ENCODE measurements at regions not wholly inside any gene's neighbourhood (a gene's known extent, or its start where the extent isn't known, plus 50 kb on each side); places are given as distances from the start of the nearest gene placed in this dataset.

DNA sequence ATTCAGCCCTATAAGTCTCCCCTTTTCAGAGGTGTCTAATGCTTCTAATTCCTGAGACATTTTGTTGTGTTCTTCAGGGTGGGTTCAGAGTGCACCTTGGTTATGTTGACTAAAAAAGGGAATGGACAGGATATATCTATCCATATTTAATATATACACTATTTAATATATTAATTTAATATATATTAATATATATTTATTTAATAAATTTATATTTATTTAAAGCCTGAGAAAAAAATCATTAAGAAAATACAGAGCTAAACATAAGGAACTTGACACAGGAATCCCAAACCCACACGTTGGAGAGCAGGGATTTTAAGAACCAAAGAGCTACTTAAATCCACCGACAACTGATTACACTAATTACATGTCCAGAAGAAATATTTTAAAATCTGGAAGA lies 674.2 kb upstream of the KIRREL3 start:
- no peak for DNase-seq

DNA sequence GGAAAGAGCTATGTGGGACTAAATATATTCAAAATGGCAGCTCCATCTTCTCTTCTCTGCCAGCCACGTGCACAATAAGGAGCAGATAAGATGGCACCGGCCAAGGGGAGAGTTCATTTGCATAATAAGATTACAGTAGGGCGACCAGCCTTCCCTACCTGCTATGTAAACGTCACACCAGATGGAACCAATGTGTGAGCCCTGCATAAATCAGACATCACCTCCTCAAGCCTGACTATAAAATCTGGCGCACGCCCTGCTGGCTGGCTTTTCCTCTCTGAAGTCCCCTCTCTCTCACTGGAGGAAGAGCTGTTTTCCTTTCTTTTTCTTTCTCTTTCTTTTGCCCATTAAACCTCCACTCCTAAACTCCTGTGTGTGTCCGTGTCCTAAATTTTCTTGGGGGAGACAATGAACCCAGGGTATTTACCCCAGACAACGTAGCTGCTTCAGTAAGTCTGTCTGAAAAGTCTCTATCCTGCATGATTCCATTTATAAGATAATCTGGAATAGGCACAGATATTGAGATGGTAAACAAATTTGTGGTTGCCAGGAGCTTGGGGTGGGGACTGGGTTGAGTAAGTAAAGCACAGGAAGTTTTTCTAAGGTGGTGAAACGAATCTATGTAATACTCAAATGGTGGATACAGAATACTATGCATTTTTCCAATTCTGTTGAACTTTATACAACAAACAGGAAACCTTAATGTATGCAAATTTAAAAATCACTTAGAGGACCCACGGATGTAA lies 670.0 kb upstream of the KIRREL3 start:
- no peak for DNase-seq

- DNase-seq, result no peak
These were observed 655.7 kb upstream of the KIRREL3 start for GRCh38 chr11:127656116-127656836.

DNA sequence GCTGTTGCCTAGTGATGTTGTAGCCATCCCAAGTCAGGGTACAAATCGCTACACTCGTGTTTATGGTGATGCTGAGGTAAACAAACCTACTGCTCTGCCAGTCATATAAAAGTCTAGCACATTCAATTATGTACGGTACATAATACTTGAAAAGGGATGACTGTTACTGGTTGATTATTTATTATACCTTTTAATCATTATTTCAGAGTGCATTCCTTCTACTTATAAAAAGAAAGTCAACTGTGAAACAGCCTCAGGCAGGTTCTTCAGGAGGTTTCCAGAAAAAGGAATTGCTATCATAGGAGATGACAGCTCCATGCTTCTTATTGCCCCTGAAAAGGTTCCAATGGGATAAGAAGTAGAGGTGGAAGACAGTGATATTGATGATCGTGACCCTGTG lies 652.5 kb upstream of the KIRREL3 start:
- DNase-seq, result no peak

- no peak for DNase-seq
These were observed 651.3 kb upstream of the KIRREL3 start for GRCh38 chr11:127651888-127652221.

GRCh38 chr11:127651175-127651887 lies 650.8 kb upstream of the KIRREL3 start:
- no peak for DNase-seq

DNA sequence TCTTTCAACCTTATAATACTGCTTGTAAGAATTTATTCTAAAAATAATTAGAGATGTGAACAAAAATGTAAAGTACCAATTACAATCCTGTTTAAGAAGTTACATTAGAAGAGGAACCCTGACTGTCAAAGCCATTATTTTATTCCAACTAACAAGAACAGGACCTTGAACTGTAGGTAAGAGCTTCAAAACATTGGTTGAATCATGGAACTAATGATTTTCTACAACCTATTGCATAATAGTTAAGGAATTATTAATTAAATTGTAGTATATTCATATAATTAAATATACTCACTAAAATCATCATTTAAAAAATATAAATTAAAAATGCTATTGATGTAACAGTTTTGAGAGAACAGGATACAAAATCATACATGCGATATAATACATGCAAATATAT lies 649.4 kb upstream of the KIRREL3 start:
- no peak for DNase-seq

DNA sequence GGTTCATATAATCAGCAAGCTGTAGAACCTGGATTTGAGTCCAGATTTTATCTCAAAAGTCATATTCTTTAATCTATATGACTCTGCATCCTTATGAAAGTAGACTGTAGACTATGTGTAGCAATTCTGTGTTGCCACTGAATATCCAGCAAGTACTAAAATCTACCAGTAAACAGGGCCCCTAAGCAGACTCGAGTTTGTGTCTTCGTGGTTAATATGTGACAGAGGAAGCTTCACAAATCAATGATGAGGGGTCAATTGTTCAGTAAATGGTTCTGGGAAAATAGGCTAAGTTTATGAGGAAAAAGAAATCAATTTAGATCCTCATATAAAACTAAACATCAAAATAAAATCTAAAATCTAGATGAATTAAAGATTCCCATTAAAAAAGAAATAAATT lies 648.5 kb upstream of the KIRREL3 start:
- DNase-seq, result no peak

GRCh38 chr11:127648583-127648982 lies 648.0 kb upstream of the KIRREL3 start:
- DNase-seq, result no peak

GRCh38 chr11:127644366-127644765 lies 643.8 kb upstream of the KIRREL3 start:
- no peak for DNase-seq

- DNase-seq, result no peak
These were observed 642.9 kb upstream of the KIRREL3 start for GRCh38 chr11:127643268-127644058.

- DNase-seq, result no peak
These were observed 640.2 kb upstream of the KIRREL3 start for GRCh38 chr11:127640561-127641451.

DNA sequence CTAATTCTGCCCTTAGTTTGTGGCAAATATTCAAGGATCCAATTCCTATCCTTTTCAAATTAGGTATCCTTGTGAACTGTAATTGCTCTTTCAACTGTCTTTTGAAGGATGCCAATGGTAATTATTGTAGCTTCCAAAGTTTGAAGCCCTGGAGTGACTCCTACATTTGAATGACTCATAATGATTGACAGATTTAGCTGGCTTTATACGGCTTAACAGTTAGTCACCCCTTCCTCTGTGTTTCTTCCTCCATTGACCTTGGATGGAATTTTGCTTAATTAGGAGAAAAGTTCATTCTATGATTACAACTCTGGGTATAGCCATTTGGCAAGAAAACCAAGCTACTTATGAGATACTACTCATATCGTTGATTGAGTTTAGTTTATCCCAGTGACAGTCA lies 639.3 kb upstream of the KIRREL3 start:
- no peak for DNase-seq

DNA sequence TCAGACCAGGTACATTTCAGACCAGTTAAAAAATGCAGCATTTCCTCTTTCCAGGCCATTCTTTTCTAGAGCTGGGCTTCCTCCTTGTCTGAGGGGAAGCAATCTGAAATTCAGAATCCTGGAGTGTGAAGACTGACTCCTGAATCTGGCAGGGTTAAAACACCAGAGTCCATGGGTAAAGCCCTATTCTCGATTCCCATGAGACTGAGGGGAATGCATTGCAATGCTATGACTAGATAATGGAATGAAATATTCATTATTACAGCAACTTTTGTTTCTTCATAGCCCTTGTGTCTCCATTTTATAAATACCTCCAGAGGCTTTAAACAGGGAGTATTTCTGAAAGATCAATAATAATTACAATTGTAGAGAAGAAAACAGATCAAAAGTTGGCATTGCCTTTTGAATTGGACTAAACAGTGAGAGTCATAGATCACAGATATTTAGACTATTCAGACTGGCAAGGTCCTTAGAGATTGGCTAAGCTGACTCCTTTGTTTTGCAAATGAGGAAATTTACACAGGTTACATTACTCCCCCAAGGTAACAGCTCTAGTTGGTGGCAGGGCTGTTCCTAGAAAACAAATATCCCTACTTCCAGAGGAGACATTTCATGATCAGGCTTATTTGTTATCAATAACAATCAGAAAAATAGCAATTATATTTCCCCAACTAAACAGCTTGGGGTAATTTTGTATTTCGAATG lies 632.6 kb upstream of the KIRREL3 start:
- DNase-seq, result no peak

DNA sequence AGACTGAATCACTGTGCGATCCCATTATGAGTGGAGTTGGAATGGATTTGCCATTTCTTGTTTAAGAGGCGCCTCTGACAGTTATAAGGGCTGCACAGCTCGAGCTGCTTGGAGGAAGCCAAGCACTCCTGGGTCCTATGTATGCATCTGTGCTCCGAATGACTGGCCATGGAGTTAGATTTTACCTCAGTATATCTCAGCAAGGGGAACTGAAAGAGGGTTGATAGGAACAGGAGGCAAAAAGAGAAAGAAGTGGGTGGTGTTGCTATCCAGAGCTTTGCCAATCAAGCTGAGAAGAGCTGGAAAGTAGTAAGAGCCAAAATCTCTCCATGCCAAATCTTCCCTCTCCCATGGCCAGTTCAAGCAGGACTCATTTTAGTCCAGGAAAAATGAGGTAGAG lies 632.0 kb upstream of the KIRREL3 start:
- no peak for DNase-seq

DNA sequence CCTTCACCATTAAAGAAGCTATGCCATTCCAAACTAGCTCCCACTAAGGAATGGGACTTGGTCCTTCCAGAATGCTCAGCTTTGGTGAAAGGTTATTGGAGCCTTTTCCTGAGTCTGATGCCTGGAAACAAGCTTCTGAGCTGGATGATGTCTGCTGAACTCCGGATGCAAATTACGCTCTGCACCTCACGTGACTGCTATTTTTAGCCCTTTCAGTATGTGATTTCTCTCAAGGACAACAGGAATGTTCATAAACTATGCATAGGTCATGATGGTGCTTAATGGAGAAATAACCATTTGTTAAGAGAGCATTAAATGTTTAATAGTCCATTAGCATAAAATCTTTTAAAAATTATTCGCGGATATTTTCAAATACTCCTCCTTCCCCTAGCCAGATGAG lies 631.4 kb upstream of the KIRREL3 start:
- DNase-seq, result no peak

DNA sequence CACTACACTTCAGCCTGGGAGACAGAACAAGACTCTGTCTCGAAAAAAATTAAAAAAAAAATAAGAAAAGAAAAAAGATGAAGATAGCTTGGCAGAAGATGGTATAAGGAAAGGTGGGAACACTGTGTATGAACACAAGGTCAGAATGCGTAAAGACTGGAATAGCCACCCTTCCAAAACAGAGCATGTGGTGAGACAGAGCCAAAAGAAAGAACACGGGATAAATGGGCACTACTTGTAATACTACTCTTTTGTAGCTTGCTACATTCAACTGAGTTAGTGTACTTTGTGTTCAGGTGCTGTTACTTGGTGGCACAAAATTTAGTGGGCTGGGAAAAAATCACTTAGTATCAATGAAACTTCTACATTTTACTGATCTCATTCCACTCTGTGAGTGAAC lies 628.6 kb upstream of the KIRREL3 start:
- no peak for DNase-seq

GRCh38 chr11:127628458-127628785 lies 627.9 kb upstream of the KIRREL3 start:
- DNase-seq, result no peak

GRCh38 chr11:127627629-127628457 lies 627.3 kb upstream of the KIRREL3 start:
- no peak for DNase-seq

GRCh38 chr11:127627204-127627603 lies 626.6 kb upstream of the KIRREL3 start:
- DNase-seq, result no peak

DNA sequence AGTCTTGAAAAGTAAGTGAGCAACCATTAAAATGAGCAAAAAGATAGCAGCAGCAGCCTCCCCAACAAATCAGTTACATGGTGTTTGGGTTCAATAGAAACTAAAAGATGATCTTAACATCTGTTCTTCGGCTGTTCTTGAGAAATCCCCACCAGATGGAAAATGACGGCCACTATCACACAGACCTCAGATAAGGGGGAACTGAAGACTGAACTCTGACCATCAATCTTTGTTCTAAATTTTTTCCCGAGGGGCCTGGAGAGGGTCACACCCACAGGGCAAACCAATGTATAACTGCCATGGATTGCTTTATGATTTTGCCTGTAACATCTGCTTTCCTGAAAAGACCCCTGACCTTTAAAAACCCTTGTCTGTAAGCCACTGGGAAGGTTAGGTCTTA lies 624.8 kb upstream of the KIRREL3 start:
- DNase-seq, result no peak
